GM18520 (cell line): ENCODE measurements at regions not wholly inside any gene's neighbourhood (a gene's known extent, or its start where the extent isn't known, plus 50 kb on each side); places are given as distances from the start of the nearest gene placed in this dataset.
A peak's percentile ranks its signal among the peaks of the same experiment; 100 is the strongest.

Experiments used
- ATAC-seq: cut with Tn5 transposase; IDR thresholded peaks from one replicate; pipeline ENCODE4 v1.9.1; 2021; ENCODE audit not compliant: unreplicated experiment

DNA sequence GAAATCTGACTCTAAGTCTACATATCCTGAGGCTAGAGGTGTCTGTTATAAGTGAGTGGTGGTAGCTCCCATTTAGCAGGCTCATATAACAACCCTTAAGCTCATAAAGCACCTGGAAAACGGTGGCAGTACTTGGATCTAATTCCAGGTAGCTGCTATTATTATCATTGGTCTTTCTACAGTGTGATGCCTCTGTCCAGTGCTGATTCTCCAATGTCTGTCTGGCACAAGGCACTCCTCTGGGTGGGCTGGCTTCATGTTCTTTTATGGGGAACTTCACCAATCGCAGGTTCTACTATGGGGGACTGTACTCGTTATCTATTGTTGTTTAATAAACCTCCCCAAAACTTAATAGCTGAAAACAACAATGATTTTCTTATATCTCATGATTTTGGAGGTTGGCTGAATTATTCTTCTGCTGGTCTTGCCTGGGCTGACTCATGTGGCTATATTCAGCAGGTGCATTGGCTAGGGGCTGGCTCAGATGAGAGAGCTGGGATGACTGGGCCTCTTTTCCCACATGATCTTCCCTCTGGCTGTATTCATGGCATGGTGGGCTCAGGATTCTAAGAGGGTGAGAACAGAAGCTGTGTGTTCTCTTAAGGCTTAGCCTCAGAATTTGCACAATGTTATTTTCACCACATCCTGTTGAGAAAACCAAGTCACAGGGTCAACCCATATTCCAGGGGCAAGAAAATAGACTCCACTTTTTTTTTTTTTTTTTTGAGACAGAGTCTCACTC lies 93.0 kb upstream of the PCGF5 start:
- ATAC-seq: no peak

- ATAC-seq: no peak
Observed at GRCh38 chr10:91135113-91135512, 85.3 kb upstream of the PCGF5 start.

DNA sequence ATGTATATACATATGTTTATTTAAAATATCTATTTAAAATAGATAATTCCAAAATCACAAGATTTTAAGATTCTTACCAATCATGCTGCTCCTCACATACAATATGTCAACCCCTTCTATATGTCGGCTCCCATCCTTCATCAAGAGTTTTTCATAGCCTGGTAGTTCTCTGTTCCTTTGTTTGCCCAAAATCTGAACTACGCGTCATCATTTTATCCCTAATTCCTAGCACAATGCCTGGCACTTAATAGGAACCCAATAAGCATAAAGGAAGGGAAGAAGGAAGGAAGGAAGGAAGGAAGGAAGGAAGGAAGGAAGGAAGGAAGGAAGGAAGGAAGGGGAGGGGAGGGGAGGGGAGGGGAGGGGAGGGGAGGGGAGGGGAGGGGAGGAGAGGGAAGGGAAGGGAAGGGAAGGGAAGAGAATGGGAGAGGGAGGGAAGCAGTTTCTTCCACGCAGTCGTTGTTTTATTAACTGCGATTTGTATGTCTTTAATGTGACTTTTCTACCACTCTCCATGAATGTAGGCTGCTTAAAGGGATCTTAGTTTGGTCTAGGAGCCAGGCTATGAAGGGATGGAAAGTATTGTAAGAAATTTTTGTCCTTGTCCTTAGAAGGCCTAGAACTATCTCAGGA lies 83.3 kb upstream of the PCGF5 start:
- no peak for ATAC-seq

GRCh38 chr10:91137822-91138221 lies 82.6 kb upstream of the PCGF5 start:
- no peak for ATAC-seq

DNA sequence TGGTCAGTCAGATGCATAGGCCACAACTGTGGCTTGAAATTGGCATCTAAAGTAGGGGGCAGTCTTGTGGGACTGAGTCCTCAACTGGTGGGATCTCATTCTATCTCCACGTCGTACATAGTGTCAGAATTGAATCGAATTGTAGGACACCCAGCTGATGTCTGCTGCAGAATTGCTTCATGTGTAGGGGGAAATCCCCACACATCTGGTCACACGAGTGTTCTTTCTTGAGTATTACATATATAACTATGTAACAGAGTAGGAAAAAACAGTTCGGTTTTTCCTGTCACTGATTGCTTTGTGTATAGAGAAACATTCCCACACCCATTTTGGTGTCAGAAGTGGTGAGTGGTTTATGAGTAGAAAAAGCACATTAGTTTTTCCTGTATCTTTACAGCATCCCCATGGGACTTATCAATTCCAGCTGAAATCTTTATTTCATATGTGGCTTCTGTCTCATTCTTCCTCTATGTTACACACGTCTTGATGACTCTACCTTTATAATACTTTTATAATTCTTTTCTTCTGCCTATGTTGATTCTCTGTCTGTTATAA lies 79.4 kb upstream of the PCGF5 start:
- no peak for ATAC-seq

DNA sequence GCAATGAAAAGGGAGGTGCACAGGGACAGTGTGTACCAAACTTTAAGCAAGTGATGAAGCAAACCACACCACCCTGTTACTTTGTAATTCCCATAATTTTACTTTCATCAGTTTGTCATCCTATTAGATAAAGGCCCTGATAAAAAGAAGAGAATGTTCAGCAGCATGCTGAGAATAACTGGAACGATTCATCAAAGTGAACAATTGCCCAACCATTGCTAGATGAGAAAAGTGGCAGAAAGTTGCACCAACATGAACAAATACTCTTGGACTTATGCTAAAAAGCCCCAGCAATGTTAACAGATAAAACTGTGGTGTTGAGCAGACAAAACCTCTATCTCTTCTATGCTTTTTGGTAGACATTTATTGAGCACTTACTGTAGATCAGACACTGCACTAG lies 75.5 kb upstream of the PCGF5 start:
- no peak for ATAC-seq

DNA sequence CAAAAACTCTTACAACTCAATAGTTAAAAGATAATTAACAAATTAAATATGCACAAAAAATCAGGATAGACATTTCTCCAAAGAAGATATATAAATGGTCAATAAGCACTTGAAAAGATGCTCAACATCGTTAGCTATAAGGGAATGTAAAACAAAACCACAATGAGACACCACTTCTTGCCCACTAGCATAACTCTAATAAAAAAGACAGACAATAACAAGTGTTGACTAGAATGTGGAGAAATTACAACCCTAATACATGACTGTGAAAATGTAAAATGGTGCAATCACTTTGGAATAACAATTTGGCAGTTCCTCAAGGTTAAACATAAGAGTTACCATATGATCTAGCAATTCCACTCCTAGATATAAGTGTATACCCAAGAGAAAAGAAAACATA lies 74.3 kb upstream of the PCGF5 start:
- no peak for ATAC-seq

DNA sequence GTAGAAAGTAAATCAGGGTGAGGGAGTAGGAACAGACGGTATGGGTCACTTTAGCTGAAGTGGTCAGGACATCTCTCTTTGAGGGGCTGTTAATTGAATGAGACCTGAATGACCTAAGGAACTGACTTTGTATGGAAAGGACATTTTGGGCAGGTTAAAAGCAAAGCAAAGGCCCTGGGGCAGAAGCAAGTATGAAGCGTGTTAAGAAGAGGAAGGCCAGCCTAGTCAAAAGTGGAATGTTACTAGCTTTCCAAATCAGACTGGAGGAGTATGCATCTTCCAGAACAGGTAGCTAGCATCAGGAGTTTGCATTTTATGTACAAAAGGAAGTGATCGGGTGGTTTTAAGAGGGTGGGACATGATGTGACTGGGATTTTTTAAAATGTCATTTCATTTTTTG lies 70.9 kb upstream of the PCGF5 start:
- ATAC-seq: no peak

- ATAC-seq: no peak
Observed at GRCh38 chr10:91150631-91151030, 69.8 kb upstream of the PCGF5 start.

GRCh38 chr10:91153508-91153907 lies 67.0 kb upstream of the PCGF5 start:
- ATAC-seq: no peak

DNA sequence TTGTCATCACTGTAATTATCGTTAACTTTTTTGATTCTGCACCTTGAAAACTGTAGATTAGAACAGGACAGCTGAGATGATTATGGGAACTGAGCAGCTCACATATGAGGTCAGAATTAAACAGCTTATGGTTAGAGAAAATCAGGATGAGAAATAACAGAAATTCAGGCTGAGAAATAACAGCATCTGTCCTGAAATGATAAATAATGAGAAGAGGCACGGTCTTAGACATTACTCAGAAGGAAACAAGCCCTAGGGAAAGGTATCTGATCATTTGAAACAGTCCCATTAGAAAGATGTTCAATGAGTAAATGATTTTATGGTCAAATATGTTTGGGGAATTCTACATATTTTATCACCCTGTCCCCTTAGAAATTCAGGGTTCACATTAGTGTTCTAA lies 65.6 kb upstream of the PCGF5 start:
- no peak for ATAC-seq

DNA sequence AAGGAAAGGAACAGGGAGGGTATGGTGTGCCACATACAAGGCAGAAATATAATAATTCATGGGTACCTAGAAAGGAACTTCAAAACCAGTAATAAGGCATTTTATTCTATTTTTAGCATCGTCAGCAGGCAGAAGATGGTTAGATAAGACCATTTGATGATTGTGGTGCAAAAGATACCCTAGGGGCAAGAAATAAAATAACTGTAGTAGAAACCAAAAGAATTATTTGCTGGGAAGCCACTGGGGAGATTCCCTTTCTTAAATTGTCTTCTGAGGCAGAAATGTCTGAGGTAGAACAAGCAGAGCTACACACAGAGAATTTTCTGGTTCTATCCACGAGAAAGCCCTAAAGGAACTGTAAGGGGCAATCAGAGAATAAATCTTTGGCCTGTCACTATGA lies 64.3 kb upstream of the PCGF5 start:
- ATAC-seq: no peak

DNA sequence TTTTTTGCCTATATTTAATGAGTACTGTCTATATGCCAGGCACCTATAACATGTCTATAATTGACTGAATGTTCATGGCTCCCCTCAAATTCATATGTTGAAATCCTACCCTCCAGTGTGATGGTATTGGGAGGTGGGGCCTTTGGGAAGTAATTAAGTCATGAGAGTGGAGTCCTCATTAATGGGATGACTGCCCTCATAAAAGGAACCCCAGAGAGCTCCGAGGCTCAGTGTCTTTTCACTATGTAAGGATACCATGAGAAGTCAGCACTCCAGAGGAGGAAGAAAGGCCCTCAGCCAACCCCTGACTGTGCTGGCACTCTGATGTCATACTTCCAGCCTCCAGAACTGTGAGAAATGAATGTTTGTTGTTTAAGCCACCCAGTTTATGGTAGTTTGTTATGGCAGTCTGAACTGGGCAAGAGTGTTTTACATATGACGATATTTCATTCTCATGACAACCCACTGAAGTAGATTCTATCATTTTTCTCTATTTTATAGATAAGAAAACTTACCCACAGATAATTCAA lies 61.1 kb upstream of the PCGF5 start:
- ATAC-seq: no peak

DNA sequence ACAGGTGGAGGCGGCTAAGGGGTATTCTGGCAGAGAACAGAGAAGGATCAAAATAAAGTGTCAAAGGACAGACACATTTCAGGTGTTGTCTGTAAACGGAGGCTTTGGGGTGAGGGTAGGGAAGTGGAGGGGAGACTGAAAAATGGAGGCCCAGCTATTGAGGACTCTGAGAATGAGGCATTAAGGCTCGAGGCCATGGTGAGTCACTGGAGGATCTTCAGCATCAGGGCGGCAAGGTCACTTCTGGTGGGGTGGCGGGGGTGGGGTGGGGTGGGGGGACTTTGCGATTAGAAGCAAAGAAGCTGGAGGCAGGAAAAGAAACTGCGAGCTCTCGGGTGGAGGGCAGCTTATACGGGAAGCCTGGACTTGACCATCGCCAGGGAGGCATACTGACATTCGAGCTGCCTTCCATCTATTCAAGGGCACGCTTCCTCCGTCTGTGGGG lies 58.4 kb upstream of the PCGF5 start:
- ATAC-seq: no peak

DNA sequence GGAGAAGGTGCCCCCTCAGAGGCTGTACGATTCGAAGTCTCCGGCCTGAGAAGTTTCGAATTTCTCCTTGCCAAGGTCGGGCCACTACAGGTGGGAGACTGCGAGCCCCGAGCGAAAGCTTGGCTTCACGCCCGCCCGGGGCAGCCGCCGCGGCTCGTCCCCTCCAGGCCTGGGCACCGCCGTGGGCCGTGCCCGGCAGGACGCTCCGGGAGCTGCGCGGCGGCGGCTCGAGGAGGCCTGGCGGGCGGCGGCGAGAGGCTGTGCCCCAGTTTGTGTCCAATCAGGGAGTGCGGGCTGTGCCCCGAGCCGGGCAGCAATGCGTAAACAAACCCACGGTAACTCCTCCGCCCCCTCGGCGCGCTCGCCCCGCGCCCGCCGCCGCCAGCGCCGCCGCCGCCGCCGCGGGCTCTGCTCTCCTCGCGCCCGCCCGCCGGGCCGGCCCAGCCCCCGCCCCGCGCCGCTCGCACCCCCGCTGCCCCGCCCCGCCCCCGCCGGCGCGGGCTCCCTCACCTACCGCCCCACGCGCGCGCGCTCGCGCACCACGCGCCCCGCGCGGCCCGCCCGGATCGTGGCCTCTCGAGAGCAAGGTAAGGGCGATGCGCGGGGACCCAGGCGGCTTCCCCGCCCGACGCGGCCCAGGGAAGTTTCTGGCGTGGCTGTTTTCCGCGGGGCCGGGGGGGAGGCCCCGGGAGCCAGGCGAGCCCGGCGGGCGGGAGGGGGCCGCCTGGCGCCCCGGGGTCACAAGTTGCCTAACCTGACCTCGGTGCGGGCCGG lies 57.8 kb upstream of the PCGF5 start:
- ATAC-seq: peak; percentile 56

DNA sequence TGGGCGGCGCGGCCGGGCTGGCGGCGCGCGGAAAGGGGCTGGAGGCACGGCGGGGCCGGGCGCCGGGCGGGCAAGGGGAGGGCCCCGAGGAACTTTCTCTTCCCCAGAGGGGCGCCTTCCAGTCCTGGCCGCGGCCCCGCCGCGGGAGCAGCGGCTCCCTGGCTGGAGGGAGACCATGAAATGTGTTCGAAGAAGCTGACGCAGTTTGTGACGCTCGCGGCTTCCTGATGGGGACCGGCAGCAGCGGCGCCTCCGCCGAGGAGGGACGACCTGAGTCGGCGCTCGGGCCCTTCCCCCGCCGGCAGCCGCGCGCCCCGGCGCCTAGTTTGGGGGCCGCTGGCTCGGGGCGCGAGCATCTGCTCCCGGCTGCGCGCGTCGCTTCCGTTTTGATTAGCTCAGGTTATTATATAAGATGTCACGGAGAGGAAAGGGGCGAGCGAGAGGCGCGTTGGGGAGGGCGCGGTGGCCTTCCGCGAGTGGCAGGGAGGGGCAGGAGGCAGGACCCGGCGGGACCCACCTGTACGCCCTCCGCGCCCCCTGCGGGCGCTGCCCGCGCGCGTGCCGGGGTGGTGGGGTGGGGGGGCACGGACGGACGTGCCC lies 57.1 kb upstream of the PCGF5 start:
- peak; percentile 24 for ATAC-seq

DNA sequence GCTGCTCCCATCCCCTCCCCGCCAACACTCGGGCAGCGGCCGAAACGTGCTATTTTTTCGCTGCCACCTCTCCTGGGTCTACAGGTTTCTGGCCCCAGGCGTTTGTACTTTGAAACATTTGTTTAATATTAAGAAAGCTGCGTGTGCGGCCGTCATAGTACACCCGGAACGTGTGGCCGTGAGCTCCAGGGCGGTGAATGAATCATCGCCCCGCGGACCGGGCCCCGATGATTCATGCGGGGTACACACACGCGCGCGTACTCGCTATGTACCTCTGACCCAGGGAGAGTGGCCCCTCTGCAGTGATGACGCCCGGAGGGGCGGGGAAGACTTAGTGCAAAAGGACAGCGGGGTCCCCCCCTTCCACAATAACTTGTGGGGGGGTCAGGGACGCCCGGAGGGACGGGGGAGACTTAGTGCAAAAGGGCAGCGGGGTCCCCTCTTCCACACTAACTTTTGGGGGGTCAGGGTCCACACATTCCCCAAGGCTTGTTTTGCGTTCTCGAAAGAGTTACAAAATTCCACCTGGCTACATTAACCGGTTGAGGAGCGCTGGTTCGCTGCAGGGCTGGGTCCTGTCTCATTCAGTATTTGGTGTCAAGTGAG lies 56.5 kb upstream of the PCGF5 start:
- no peak for ATAC-seq

DNA sequence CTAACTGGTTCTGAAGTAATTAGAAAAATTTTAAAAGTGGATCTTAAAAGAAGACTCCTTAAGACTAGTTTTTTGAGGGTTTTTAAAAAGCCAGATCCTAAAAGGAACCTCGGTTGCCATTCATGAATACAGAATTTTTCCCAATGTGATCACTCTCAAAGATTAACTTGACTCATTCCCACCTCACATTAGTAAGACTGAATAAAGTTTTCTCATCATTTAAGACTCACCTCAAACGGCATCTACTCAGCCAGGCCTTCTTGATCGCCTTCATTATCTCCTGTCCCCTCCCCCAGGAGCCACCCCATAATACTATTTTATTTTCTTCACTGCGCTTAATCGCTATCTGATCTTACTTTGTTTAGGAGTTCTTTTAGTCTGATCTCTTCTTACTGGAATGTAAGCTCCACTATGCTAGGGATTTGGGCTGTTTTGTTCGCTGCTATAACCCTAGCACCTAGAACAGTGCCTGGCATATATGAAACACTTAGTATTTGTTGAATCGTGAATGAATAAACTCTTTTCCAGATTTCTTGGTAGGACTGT lies 55.9 kb upstream of the PCGF5 start:
- ATAC-seq: no peak

- ATAC-seq: no peak
Observed at GRCh38 chr10:91167406-91167805, 53.1 kb upstream of the PCGF5 start.

- no peak for ATAC-seq
Observed at GRCh38 chr10:91170418-91170817, 50.0 kb upstream of the PCGF5 start.
